GM23338 (cell line): ENCODE measurements at regions not wholly inside any gene's neighbourhood (a gene's known extent, or its start where the extent isn't known, plus 50 kb on each side); places are given as distances from the start of the nearest gene placed in this dataset.

Source experiments
- ATAC-seq: fragments of 200-7000 bp; cut with Tn5 transposase; 3 replicates; pipeline ENCODE4 v1.9.1; 2020
- DNase-seq: peaks from one replicate; pipeline ENCODE4 v3.0.0-alpha.2; 2015; ENCODE audit warnings: low spot score
- H2AFZ ChIP-seq: fragments of 200-600 bp; sonication (generic); 2 replicates; pipeline ENCODE4 v1.8.0; 2016; ENCODE audit warnings: antibody characterized with exemption, mild to moderate bottlenecking, moderate library complexity
- H3F3A ChIP-seq: fragments of 200-600 bp; sonication (generic); replicated peaks from 2 replicates; pipeline ENCODE4 v1.8.0; 2017; ENCODE audit warnings: antibody characterized with exemption, mixed run types, low read depth
- H3K27ac ChIP-seq: fragments of 200-600 bp; sonication (generic); 2 replicates; pipeline ENCODE4 v1.6.1; 2016; ENCODE audit warnings: low read depth
- H3K27me3 ChIP-seq: fragments of 200-600 bp; sonication (generic); 2 replicates; pipeline ENCODE4 v1.8.0; 2016; ENCODE audit warnings: mild to moderate bottlenecking, mixed run types, moderate library complexity; ENCODE audit not compliant: insufficient read depth
- H3K36me3 ChIP-seq: fragments of 200-600 bp; sonication (generic); 2 replicates; pipeline ENCODE4 v1.8.0; 2016; ENCODE audit warnings: mild to moderate bottlenecking; ENCODE audit not compliant: insufficient read depth
- H3K4me1 ChIP-seq: fragments of 200-600 bp; sonication (generic); 2 replicates; pipeline ENCODE4 v1.8.0; 2016; ENCODE audit warnings: mild to moderate bottlenecking, moderate library complexity; ENCODE audit not compliant: insufficient read depth
- H3K4me2 ChIP-seq: fragments of 200-600 bp; sonication (generic); 2 replicates; pipeline ENCODE4 v1.7.1; 2017; ENCODE audit warnings: mixed run types
- H3K4me3 ChIP-seq: fragments of 200-600 bp; sonication (generic); 2 replicates; pipeline ENCODE4 v1.6.1; 2016; ENCODE audit warnings: mixed run types
- H3K79me2 ChIP-seq: fragments of 200-600 bp; sonication (generic); replicated peaks from 2 replicates; pipeline ENCODE4 v1.8.0; 2017; ENCODE audit warnings: mild to moderate bottlenecking; ENCODE audit not compliant: insufficient read depth
- H3K9me2 ChIP-seq: fragments of 200-600 bp; sonication (generic); 2 replicates; pipeline ENCODE4 v1.8.0; 2017; ENCODE audit not compliant: insufficient read depth
- H4K20me1 ChIP-seq: fragments of 200-600 bp; sonication (generic); replicated peaks from 2 replicates; pipeline ENCODE4 v1.8.0; 2017; ENCODE audit warnings: mild to moderate bottlenecking; ENCODE audit not compliant: insufficient read depth
- H3K27ac Mint-ChIP-seq: 2 replicates; pipeline ENCODE4 v1.8.0; 2020; ENCODE audit warnings: inconsistent platforms, mild to moderate bottlenecking, moderate library complexity, mixed read lengths
- H3K27me3 Mint-ChIP-seq: 3 replicates; pipeline ENCODE4 v1.8.0; 2022; ENCODE audit warnings: low read depth, mild to moderate bottlenecking, moderate library complexity, mixed read lengths, inconsistent platforms; ENCODE audit not compliant: insufficient read depth, poor library complexity
- H3K36me3 Mint-ChIP-seq: 3 replicates; pipeline ENCODE4 v1.8.0; 2021; ENCODE audit warnings: low read depth, mild to moderate bottlenecking, inconsistent platforms, moderate library complexity, mixed read lengths
- H3K4me1 Mint-ChIP-seq: 3 replicates; pipeline ENCODE4 v1.8.0; 2020; ENCODE audit warnings: mild to moderate bottlenecking, inconsistent platforms, mixed read lengths
- H3K4me3 Mint-ChIP-seq: 3 replicates; pipeline ENCODE4 v1.8.0; 2021; ENCODE audit warnings: moderate library complexity, mild to moderate bottlenecking, inconsistent platforms, mixed read lengths
- H3K9me3 Mint-ChIP-seq: 3 replicates; pipeline ENCODE4 v1.8.0; 2020; ENCODE audit warnings: moderate library complexity, mild to moderate bottlenecking, inconsistent platforms, mixed read lengths
- CREB1 ChIP-seq: fragments of 250-450 bp; sonication (Bioruptor Pico); IDR thresholded peaks from 2 replicates; pipeline ENCODE4 v1.5.0; 2020; ENCODE audit warnings: low read depth, mild to moderate bottlenecking, moderate library complexity
- CTCF ChIP-seq, 2 experiments: fragments of 200-600 bp in 1 of 2; sonication (generic) in 1 of 2; conservative IDR thresholded peaks; 2 replicates each; pipeline versions ENCODE4 v1.5.1 to v1.6.1; 2016 to 2017; ENCODE audit warnings: antibody characterized with exemption in 2 of 2, low read depth in 2 of 2, mild to moderate bottlenecking in 2 of 2, moderate library complexity in 1 of 2
- ETS1 ChIP-seq: IDR thresholded peaks from 2 replicates; pipeline ENCODE4 v1.6.1; 2016; ENCODE audit warnings: antibody characterized with exemption
- EZH2 ChIP-seq: fragments of 200-600 bp; sonication (generic); IDR thresholded peaks from one replicate; pipeline ENCODE4 v1.8.0; 2017; ENCODE audit warnings: antibody characterized with exemption, mild to moderate bottlenecking, low read depth; ENCODE audit not compliant: unreplicated experiment
- EZH2phosphoT487 ChIP-seq: fragments of 200-600 bp; sonication (generic); IDR thresholded peaks from one replicate; pipeline ENCODE4 v1.8.1; 2018; ENCODE audit warnings: antibody characterized with exemption; ENCODE audit not compliant: unreplicated experiment
- JUNB ChIP-seq: IDR thresholded peaks from one replicate; pipeline ENCODE4 v1.6.1; 2016; ENCODE audit warnings: antibody characterized with exemption; ENCODE audit not compliant: unreplicated experiment
- NANOG ChIP-seq: IDR thresholded peaks from 2 replicates; pipeline ENCODE4 v1.6.1; 2016; ENCODE audit warnings: antibody characterized with exemption, borderline replicate concordance
- POLR2AphosphoS5 ChIP-seq: IDR thresholded peaks from 2 replicates; pipeline ENCODE4 v1.6.1; 2016; ENCODE audit warnings: antibody characterized with exemption, low read depth
- REST ChIP-seq: IDR thresholded peaks from one replicate; pipeline ENCODE4 v1.6.1; 2018; ENCODE audit warnings: antibody characterized with exemption; ENCODE audit not compliant: unreplicated experiment
- STAT1 ChIP-seq: IDR thresholded peaks from one replicate; pipeline ENCODE4 v1.6.1; 2016; ENCODE audit warnings: antibody characterized with exemption; ENCODE audit not compliant: unreplicated experiment
- ZNF114 ChIP-seq: fragments of 250-450 bp; sonication (Bioruptor Pico); IDR thresholded peaks from 2 replicates; pipeline ENCODE4 v1.5.0; 2020; ENCODE audit warnings: mild to moderate bottlenecking, moderate library complexity
- ZNF331 ChIP-seq: fragments of 250-450 bp; sonication (Bioruptor Pico); IDR thresholded peaks from 2 replicates; pipeline ENCODE4 v1.5.0; 2020; ENCODE audit warnings: low read depth, mild to moderate bottlenecking, moderate library complexity
- ZNF462 ChIP-seq: fragments of 250-450 bp; sonication (Bioruptor Pico); IDR thresholded peaks from 2 replicates; pipeline ENCODE4 v1.5.0; 2020; ENCODE audit warnings: mild to moderate bottlenecking, moderate library complexity

GRCh38 chr1:8191474-8191873 lies 126.4 kb upstream of the SLC45A1 start:
- Histone ChIP-seq H3F3A (no peaks in the 10 kb centered on the region), H2AFZ (peak overlapping the region; percentile 89), H3K36me3 (no peaks in the 10 kb centered on the region), H3K4me1 (0 out of 2 replicates have a peak, but pooled peaks cover 3% of the 10 kb centered on the region), H3K4me2 (no peak overlapping the region), H4K20me1 (no peaks in the 10 kb centered on the region), H3K27me3 (no peaks in the 10 kb centered on the region), H3K9me2 (no peaks in the 10 kb centered on the region), H3K4me3 (no peak overlapping the region), H3K79me2 (no peaks in the 10 kb centered on the region), H3K27ac (no peak overlapping the region)
- TF ChIP-seq NANOG = no peak
- TF ChIP-seq EZH2 = no peak
- TF ChIP-seq CREB1 (CRISPR knock-in tag) = no peak
- TF ChIP-seq REST = no peak
- no peak for TF ChIP-seq ZNF331 (CRISPR knock-in tag)
- TF ChIP-seq ETS1 = no peak
- no peak for TF ChIP-seq CTCF (conservative IDR thresholded peaks at IDR 0.05; ENCODE audit: low read depth in 2 of 2)
- TF ChIP-seq POLR2AphosphoS5 = no peak
- TF ChIP-seq ZNF114 (CRISPR knock-in tag) = no peak
- TF ChIP-seq EZH2phosphoT487 = no peak
- no peak for TF ChIP-seq ZNF462
- TF ChIP-seq JUNB = no peak
- TF ChIP-seq STAT1 = no peak
- DNase-seq (peak; percentile 23), ATAC-seq (no peak)
- H3K9me3 Mint-ChIP-seq = no peaks in the 10 kb centered on the region
- no peaks in the 10 kb centered on the region for H3K36me3 Mint-ChIP-seq
- H3K4me1 Mint-ChIP-seq = peaks cover 10% of the 10 kb centered on the region; the same call in 2 of the 3 replicates
- no peak overlapping the region for H3K27ac Mint-ChIP-seq
- peaks cover 3% of the 10 kb centered on the region for H3K27me3 Mint-ChIP-seq
- H3K4me3 Mint-ChIP-seq = no peak overlapping the region
